Femur (tissue), 1 donor: ENCODE measurements at regions not wholly inside any gene's neighbourhood (a gene's known extent, or its start where the extent isn't known, plus 50 kb on each side); places are given as distances from the start of the nearest gene placed in this dataset.

Source experiments
- DNase-seq: peaks from one replicate; pipeline ENCODE4 v3.0.0-alpha.2; 2017

GRCh38 chr3:64935971-64936370 lies 248.2 kb upstream of the ADAMTS9 start:
- no peak for DNase-seq

- DNase-seq = no peak
Measured at GRCh38 chr3:64932666-64933342, 245.0 kb upstream of the ADAMTS9 start.

GRCh38 chr3:64932016-64932518 lies 244.3 kb upstream of the ADAMTS9 start:
- no peak for DNase-seq

GRCh38 chr3:64930891-64931290 lies 243.1 kb upstream of the ADAMTS9 start:
- no peak for DNase-seq

GRCh38 chr3:64928683-64929082 lies 240.9 kb upstream of the ADAMTS9 start:
- no peak for DNase-seq

- DNase-seq = no peak
Measured at GRCh38 chr3:64927689-64928088, 239.9 kb upstream of the ADAMTS9 start.

GRCh38 chr3:64925575-64925974 lies 237.8 kb upstream of the ADAMTS9 start:
- DNase-seq = no peak

- no peak for DNase-seq
Measured at GRCh38 chr3:64924961-64925360, 237.2 kb upstream of the ADAMTS9 start.

GRCh38 chr3:64922213-64922612 lies 234.4 kb upstream of the ADAMTS9 start:
- DNase-seq = no peak

GRCh38 chr3:64921281-64922065 lies 233.7 kb upstream of the ADAMTS9 start:
- no peak for DNase-seq

GRCh38 chr3:64919934-64920333 lies 232.1 kb upstream of the ADAMTS9 start:
- DNase-seq = no peak

- no peak for DNase-seq
Measured at GRCh38 chr3:64918989-64919388, 231.2 kb upstream of the ADAMTS9 start.

GRCh38 chr3:64917914-64918453 lies 230.2 kb upstream of the ADAMTS9 start:
- DNase-seq = no peak

GRCh38 chr3:64916937-64917336 lies 229.1 kb upstream of the ADAMTS9 start:
- DNase-seq = no peak

GRCh38 chr3:64916192-64916798 lies 228.5 kb upstream of the ADAMTS9 start:
- DNase-seq = no peak

GRCh38 chr3:64915778-64916177 lies 228.0 kb upstream of the ADAMTS9 start:
- DNase-seq = no peak

- no peak for DNase-seq
Measured at GRCh38 chr3:64913515-64913914, 225.7 kb upstream of the ADAMTS9 start.

GRCh38 chr3:64911138-64911537 lies 223.3 kb upstream of the ADAMTS9 start:
- DNase-seq = no peak

- DNase-seq = no peak
Measured at GRCh38 chr3:64909757-64910467, 222.1 kb upstream of the ADAMTS9 start.

- DNase-seq = no peak
Measured at GRCh38 chr3:64909011-64909410, 221.2 kb upstream of the ADAMTS9 start.

- no peak for DNase-seq
Measured at GRCh38 chr3:64908251-64908685, 220.5 kb upstream of the ADAMTS9 start.

GRCh38 chr3:64905906-64906410 lies 218.2 kb upstream of the ADAMTS9 start:
- no peak for DNase-seq

- DNase-seq = no peak
Measured at GRCh38 chr3:64903006-64903405, 215.2 kb upstream of the ADAMTS9 start.
